Liver (tissue), 8 donors: ENCODE measurements at regions not wholly inside any gene's neighbourhood (a gene's known extent, or its start where the extent isn't known, plus 50 kb on each side); places are given as distances from the start of the nearest gene placed in this dataset.

Experiments
- DNase-seq: peaks from one replicate; pipeline ENCODE4 v3.0.0-alpha.2; 2017; ENCODE audit warnings: low spot score
- H3K27ac ChIP-seq, 2 donors: one replicate each; pipeline ENCODE4 v1.7.0; 2013; ENCODE audit warnings: inconsistent platforms in 2 of 2, low read length in 2 of 2, control low read depth in 1 of 2, low read depth in 1 of 2, mild to moderate bottlenecking in 1 of 2
- H3K27me3 ChIP-seq, 4 donors: one replicate each; pipeline versions ENCODE4 v1.6.1 to v1.7.0; 2013; ENCODE audit warnings: low read length in 3 of 4, inconsistent platforms in 1 of 4, mild to moderate bottlenecking in 1 of 4, moderate library complexity in 1 of 4; ENCODE audit not compliant: control insufficient read depth in 4 of 4, insufficient read depth in 4 of 4
- H3K36me3 ChIP-seq, 4 donors: one replicate each; pipeline versions ENCODE4 v1.6.1 to v1.7.0; 2013; ENCODE audit warnings: low read length in 3 of 4, mild to moderate bottlenecking in 3 of 4, low read depth in 1 of 4, moderate library complexity in 1 of 4; ENCODE audit not compliant: control insufficient read depth in 4 of 4, insufficient read depth in 3 of 4
- H3K4me1 ChIP-seq, 4 donors: one replicate each; pipeline versions ENCODE4 v1.6.1 to v1.7.0; 2013; ENCODE audit warnings: low read length in 3 of 4, mild to moderate bottlenecking in 3 of 4, moderate library complexity in 1 of 4; ENCODE audit not compliant: control insufficient read depth in 4 of 4, insufficient read depth in 4 of 4
- H3K4me3 ChIP-seq, 3 donors: one replicate each; pipeline versions ENCODE4 v1.6.1 to v1.7.0; 2013; ENCODE audit warnings: low read length in 3 of 3, control low read depth in 1 of 3, low read depth in 1 of 3, mild to moderate bottlenecking in 1 of 3
- H3K9ac ChIP-seq, 2 donors: one replicate each; pipeline ENCODE4 v1.7.0; 2013; ENCODE audit warnings: low read length in 2 of 2, mild to moderate bottlenecking in 2 of 2, moderate library complexity in 2 of 2, control low read depth in 1 of 2, low read depth in 1 of 2
- H3K9me3 ChIP-seq, 4 donors: one replicate each; pipeline versions ENCODE4 v1.6.1 to v1.7.0; 2013; ENCODE audit warnings: low read length in 3 of 4; ENCODE audit not compliant: control insufficient read depth in 4 of 4
- ATF3 ChIP-seq: IDR thresholded peaks from 2 replicates; pipeline ENCODE4 v1.6.1; 2016; ENCODE audit warnings: antibody characterized with exemption
- EGR1 ChIP-seq, 2 donors: IDR thresholded peaks; 2 replicates each; pipeline ENCODE4 v1.6.1; 2016 to 2018; ENCODE audit warnings: antibody characterized with exemption in 2 of 2, low read depth in 2 of 2
- FOXA1 ChIP-seq: IDR thresholded peaks from 2 replicates; pipeline ENCODE4 v1.6.1; 2016; ENCODE audit warnings: antibody characterized with exemption
- FOXA2 ChIP-seq: IDR thresholded peaks from 2 replicates; pipeline ENCODE4 v1.6.1; 2016; ENCODE audit warnings: antibody characterized with exemption
- HNF4A ChIP-seq, 2 donors: conservative IDR thresholded peaks; 2 replicates each; pipeline ENCODE4 v1.6.1; 2016; ENCODE audit warnings: antibody characterized with exemption in 2 of 2, mild to moderate bottlenecking in 2 of 2
- HNF4G ChIP-seq: IDR thresholded peaks from 2 replicates; pipeline ENCODE4 v1.6.1; 2016; ENCODE audit warnings: antibody characterized with exemption
- MAX ChIP-seq: IDR thresholded peaks from 2 replicates; pipeline ENCODE4 v1.6.1; 2016; ENCODE audit warnings: antibody characterized with exemption
- NR2F2 ChIP-seq: IDR thresholded peaks from 2 replicates; pipeline ENCODE4 v1.6.1; 2016; ENCODE audit warnings: antibody characterized with exemption
- RAD21 ChIP-seq, 2 donors: IDR thresholded peaks; 2 replicates each; pipeline ENCODE4 v1.6.1; 2016; ENCODE audit warnings: antibody characterized with exemption in 2 of 2, mild to moderate bottlenecking in 2 of 2
- RXRA ChIP-seq, 2 donors: IDR thresholded peaks; 2 replicates each; pipeline ENCODE4 v1.6.1; 2017 to 2018; ENCODE audit warnings: antibody characterized with exemption in 2 of 2, mild to moderate bottlenecking in 1 of 2
- SP1 ChIP-seq: IDR thresholded peaks from 2 replicates; pipeline ENCODE4 v1.6.1; 2018; ENCODE audit warnings: antibody characterized with exemption, mild to moderate bottlenecking
- TAF1 ChIP-seq: conservative IDR thresholded peaks from 2 replicates; pipeline ENCODE4 v1.6.1; 2016; ENCODE audit warnings: antibody characterized with exemption, mild to moderate bottlenecking
- YY1 ChIP-seq: IDR thresholded peaks from 2 replicates; pipeline ENCODE4 v1.6.1; 2016; ENCODE audit warnings: antibody characterized with exemption, mild to moderate bottlenecking
- WGBS: extraction: QIAGEN DNeasy Blood & Tissue Kit; methylation state at CpG from one replicate; pipeline ENCODE4 v1.1.7; 2013; 5-methylcytosine and 5-hydroxymethylcytosine counted together
- TF ChIP-seq, protein P1 (sequence below): fragments of 150-350 bp; IDR thresholded peaks from 2 replicates; pipeline ENCODE4 v1.5.1; 2017; ENCODE audit warnings: improper control_type of control experiment, low read depth, low read length; ENCODE audit not compliant: missing input control
- TF ChIP-seq, protein P2 (sequence below): IDR thresholded peaks from 2 replicates; pipeline ENCODE4 v1.6.1; 2016; ENCODE audit warnings: antibody characterized with exemption
- TF ChIP-seq, protein P3 (sequence below): IDR thresholded peaks from 2 replicates; pipeline ENCODE4 v1.6.1; 2016; ENCODE audit warnings: antibody characterized with exemption, mild to moderate bottlenecking
- donor health status: healthy.
- donor health status: healthy.
- donor health status: healthy.
- donor health status: healthy.
- donor health status: healthy.

DNA sequence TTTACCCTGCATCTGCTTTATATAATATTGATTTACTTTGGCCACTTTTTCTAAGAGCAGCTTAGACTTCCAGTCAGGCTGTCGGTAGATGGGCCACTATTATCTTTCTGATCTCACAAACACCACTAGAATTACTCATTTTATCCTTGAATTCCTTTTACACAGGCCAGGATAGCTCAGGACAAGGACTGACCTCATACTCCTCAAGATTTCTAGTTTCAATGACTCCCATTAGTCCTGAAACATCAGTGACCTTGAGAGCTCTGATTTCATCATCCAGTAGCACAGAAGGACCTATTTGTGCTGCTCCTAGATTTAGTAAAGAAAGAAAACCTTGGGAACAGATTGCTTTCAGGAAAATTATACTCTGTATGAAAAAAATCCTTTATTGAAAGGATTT is 727.9 kb upstream of the PTPRD start:
- H3K27ac ChIP-seq, result no peak overlapping the region
- H3K27me3 ChIP-seq, result no peaks in the 10 kb centered on the region
- H3K4me1 ChIP-seq, result no peaks in the 10 kb centered on the region
- no peak for TF ChIP-seq YY1
- TF ChIP-seq, protein P1, sequence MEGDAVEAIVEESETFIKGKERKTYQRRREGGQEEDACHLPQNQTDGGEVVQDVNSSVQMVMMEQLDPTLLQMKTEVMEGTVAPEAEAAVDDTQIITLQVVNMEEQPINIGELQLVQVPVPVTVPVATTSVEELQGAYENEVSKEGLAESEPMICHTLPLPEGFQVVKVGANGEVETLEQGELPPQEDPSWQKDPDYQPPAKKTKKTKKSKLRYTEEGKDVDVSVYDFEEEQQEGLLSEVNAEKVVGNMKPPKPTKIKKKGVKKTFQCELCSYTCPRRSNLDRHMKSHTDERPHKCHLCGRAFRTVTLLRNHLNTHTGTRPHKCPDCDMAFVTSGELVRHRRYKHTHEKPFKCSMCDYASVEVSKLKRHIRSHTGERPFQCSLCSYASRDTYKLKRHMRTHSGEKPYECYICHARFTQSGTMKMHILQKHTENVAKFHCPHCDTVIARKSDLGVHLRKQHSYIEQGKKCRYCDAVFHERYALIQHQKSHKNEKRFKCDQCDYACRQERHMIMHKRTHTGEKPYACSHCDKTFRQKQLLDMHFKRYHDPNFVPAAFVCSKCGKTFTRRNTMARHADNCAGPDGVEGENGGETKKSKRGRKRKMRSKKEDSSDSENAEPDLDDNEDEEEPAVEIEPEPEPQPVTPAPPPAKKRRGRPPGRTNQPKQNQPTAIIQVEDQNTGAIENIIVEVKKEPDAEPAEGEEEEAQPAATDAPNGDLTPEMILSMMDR, result no peak
- no peak overlapping the region for H3K4me3 ChIP-seq
- no peak overlapping the region for H3K9ac ChIP-seq
- H3K36me3 ChIP-seq, result no peaks in the 10 kb centered on the region
- no peak for DNase-seq
- no peaks in the 10 kb centered on the region for H3K9me3 ChIP-seq
- WGBS, result 57% methylated on average over 1 of the region's 1 CpG

GRCh38 chr9:11347437-11347836 is 734.6 kb upstream of the PTPRD start:
- Histone ChIP-seq H3K9ac (no peak overlapping the region), H3K4me3 (no peak overlapping the region), H3K27ac (no peak overlapping the region), H3K36me3 (no peaks in the 10 kb centered on the region), H3K4me1 (no peaks in the 10 kb centered on the region), H3K9me3 (no peaks in the 10 kb centered on the region), H3K27me3 (no peaks in the 10 kb centered on the region)
- no peak for TF ChIP-seq FOXA1
- no peak for DNase-seq

DNA sequence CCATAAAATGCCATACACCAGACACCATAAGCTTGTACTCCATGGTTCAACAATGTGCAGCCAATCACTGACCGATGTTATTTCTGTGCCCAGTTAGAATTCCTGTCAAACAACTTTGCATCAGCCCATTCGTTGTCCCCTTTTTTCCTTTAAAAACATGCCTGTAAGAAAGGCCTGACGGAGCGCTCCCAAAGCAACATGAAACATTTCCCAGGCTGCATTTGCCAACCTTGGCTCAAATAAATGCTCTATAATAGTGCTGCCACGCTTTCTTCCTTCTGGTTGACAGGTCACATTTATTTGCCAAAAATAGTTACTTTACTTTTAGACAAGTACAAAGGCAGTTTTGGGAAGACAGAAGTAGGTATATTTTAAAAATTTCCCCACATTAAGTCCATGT is 735.6 kb upstream of the PTPRD start:
- TF ChIP-seq MAX, result no peak
- TF ChIP-seq NR2F2, result no peak
- no peak for TF ChIP-seq RXRA (IDR thresholded peaks at IDR 0.05)
- TF ChIP-seq HNF4A (conservative IDR thresholded peaks at IDR 0.05), result no peak
- TF ChIP-seq TAF1, result no peak
- no peak for TF ChIP-seq EGR1 (IDR thresholded peaks at IDR 0.05; ENCODE audit: low read depth in 2 of 2)
- TF ChIP-seq, protein P2, sequence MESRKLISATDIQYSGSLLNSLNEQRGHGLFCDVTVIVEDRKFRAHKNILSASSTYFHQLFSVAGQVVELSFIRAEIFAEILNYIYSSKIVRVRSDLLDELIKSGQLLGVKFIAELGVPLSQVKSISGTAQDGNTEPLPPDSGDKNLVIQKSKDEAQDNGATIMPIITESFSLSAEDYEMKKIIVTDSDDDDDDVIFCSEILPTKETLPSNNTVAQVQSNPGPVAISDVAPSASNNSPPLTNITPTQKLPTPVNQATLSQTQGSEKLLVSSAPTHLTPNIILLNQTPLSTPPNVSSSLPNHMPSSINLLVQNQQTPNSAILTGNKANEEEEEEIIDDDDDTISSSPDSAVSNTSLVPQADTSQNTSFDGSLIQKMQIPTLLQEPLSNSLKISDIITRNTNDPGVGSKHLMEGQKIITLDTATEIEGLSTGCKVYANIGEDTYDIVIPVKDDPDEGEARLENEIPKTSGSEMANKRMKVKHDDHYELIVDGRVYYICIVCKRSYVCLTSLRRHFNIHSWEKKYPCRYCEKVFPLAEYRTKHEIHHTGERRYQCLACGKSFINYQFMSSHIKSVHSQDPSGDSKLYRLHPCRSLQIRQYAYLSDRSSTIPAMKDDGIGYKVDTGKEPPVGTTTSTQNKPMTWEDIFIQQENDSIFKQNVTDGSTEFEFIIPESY, result no peak
- TF ChIP-seq, protein P1, result no peak
- no peak for TF ChIP-seq FOXA2
- TF ChIP-seq SP1, result no peak
- no peak for TF ChIP-seq RAD21 (IDR thresholded peaks at IDR 0.05)
- TF ChIP-seq HNF4G, result no peak
- TF ChIP-seq, protein P3, sequence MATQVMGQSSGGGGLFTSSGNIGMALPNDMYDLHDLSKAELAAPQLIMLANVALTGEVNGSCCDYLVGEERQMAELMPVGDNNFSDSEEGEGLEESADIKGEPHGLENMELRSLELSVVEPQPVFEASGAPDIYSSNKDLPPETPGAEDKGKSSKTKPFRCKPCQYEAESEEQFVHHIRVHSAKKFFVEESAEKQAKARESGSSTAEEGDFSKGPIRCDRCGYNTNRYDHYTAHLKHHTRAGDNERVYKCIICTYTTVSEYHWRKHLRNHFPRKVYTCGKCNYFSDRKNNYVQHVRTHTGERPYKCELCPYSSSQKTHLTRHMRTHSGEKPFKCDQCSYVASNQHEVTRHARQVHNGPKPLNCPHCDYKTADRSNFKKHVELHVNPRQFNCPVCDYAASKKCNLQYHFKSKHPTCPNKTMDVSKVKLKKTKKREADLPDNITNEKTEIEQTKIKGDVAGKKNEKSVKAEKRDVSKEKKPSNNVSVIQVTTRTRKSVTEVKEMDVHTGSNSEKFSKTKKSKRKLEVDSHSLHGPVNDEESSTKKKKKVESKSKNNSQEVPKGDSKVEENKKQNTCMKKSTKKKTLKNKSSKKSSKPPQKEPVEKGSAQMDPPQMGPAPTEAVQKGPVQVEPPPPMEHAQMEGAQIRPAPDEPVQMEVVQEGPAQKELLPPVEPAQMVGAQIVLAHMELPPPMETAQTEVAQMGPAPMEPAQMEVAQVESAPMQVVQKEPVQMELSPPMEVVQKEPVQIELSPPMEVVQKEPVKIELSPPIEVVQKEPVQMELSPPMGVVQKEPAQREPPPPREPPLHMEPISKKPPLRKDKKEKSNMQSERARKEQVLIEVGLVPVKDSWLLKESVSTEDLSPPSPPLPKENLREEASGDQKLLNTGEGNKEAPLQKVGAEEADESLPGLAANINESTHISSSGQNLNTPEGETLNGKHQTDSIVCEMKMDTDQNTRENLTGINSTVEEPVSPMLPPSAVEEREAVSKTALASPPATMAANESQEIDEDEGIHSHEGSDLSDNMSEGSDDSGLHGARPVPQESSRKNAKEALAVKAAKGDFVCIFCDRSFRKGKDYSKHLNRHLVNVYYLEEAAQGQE, result no peak
- TF ChIP-seq YY1, result no peak
- TF ChIP-seq FOXA1, result no peak
- no peak for TF ChIP-seq ATF3
- no peaks in the 10 kb centered on the region for H3K4me1 ChIP-seq
- H3K27me3 ChIP-seq, result no peaks in the 10 kb centered on the region
- WGBS, result 79% methylated on average over 5 of the region's 5 CpGs
- no peak overlapping the region for H3K4me3 ChIP-seq
- no peak overlapping the region for H3K9ac ChIP-seq
- no peak overlapping the region for H3K27ac ChIP-seq
- H3K36me3 ChIP-seq, result no peaks in the 10 kb centered on the region
- H3K9me3 ChIP-seq, result no peaks in the 10 kb centered on the region
- DNase-seq, result no peak
